Transverse colon (tissue), 3 donors: ENCODE measurements at regions not wholly inside any gene's neighbourhood (a gene's known extent, or its start where the extent isn't known, plus 50 kb on each side); places are given as distances from the start of the nearest gene placed in this dataset.

ENCODE experiments used
- EP300 ChIP-seq: sonication (generic); formaldehyde crosslinking; IDR thresholded peaks from one replicate; pipeline ENCODE4 v1.6.1; 2017; ENCODE audit warnings: antibody characterized with exemption, low read depth
- TF ChIP-seq, protein P1 (sequence below), 5 experiments: fragments of 200-600 bp in 3 of 5; fragments of 450-650 bp in 2 of 5; sonication (generic) in 3 of 5; IDR thresholded peaks; 1 replicate in 2 of 5; 2 replicates in 3 of 5; pipeline ENCODE4 v1.5.1; 2016 to 2017; ENCODE audit warnings: antibody characterized with exemption in 5 of 5, inconsistent platforms in 3 of 5, mild to moderate bottlenecking in 2 of 5, moderate library complexity in 1 of 5

DNA sequence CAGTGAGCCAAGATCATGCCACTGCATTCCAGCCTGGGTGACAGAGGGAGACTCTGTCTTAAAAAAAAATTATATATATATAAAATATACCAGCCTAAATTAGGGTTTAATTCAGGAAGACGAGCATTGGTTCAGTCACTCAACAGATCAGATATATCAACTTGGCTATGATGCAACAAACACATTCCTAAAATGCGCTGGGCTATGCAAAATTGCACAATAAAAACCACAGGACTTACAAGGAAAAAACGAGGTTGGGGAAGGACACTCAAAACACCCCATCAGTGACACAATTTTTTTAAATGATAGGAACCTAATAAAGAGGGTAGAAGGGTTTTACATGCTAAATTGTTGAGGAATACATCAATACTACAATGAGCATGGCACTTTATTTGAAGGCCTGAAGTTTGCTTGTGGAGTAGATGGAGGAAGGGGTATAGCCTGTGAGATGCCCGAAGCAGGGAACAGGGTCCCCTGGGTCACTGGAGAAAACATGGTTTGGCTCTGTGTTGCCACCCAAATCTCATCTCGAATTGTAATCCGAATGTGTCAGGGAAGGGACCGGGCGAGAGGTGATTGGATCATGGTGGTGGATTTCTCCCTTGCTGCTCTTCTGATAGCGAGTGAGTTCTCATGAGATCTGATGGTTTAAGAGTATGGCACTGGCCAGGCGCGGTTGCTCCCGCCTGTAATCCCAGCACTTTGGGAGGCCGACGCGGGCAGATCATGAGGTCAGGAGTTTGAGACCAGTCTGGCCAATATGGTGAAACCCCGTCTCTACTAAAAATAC is 71.2 kb downstream of the TNFAIP2 start:
- TF ChIP-seq, protein P1, sequence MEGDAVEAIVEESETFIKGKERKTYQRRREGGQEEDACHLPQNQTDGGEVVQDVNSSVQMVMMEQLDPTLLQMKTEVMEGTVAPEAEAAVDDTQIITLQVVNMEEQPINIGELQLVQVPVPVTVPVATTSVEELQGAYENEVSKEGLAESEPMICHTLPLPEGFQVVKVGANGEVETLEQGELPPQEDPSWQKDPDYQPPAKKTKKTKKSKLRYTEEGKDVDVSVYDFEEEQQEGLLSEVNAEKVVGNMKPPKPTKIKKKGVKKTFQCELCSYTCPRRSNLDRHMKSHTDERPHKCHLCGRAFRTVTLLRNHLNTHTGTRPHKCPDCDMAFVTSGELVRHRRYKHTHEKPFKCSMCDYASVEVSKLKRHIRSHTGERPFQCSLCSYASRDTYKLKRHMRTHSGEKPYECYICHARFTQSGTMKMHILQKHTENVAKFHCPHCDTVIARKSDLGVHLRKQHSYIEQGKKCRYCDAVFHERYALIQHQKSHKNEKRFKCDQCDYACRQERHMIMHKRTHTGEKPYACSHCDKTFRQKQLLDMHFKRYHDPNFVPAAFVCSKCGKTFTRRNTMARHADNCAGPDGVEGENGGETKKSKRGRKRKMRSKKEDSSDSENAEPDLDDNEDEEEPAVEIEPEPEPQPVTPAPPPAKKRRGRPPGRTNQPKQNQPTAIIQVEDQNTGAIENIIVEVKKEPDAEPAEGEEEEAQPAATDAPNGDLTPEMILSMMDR (IDR thresholded peaks at IDR 0.05) = no peak
- TF ChIP-seq EP300 = no peak
